ENCODE measurements at regions not wholly inside any gene's neighbourhood (a gene's known extent, or its start where the extent isn't known, plus 50 kb on each side); places are given as distances from the start of the nearest gene placed in this dataset.
A peak's percentile ranks its signal among the peaks of the same experiment; 100 is the strongest.

DNA sequence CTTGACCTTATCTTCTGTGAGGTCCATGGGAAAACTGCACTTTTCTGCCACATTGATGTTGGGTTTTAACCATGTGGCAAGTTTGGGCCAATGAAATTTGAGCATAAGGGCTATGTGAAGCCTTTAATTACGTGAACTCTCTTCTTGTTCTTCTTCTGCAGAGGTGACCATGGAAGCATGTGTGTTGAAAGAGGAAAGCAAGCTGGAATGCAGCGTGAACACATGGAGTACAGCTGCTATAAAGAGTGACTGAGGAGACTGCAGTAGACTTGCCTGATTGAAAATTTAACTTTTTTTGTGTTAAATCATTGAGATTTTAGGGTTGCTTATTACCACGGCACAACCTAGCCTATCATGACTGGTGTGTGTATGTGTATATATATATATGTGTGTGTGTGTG, 347.3 kb downstream of the ZIC1 start:
- POLR2A ChIA-PET = no interaction called here
- TF ChIP-seq ZNF384 (IDR thresholded peaks at IDR 0.05) = no peak
- no peak for TF ChIP-seq NFRKB (IDR thresholded peaks at IDR 0.05)
- no peak for TF ChIP-seq ELF4 (IDR thresholded peaks at IDR 0.05)
- TF ChIP-seq, protein P1, sequence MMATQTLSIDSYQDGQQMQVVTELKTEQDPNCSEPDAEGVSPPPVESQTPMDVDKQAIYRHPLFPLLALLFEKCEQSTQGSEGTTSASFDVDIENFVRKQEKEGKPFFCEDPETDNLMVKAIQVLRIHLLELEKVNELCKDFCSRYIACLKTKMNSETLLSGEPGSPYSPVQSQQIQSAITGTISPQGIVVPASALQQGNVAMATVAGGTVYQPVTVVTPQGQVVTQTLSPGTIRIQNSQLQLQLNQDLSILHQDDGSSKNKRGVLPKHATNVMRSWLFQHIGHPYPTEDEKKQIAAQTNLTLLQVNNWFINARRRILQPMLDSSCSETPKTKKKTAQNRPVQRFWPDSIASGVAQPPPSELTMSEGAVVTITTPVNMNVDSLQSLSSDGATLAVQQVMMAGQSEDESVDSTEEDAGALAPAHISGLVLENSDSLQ (IDR thresholded peaks at IDR 0.05) = no peak
- no peak for TF ChIP-seq FOXA1 (IDR thresholded peaks at IDR 0.05)
- TF ChIP-seq ARNT (IDR thresholded peaks at IDR 0.05) = no peak
- no peak for TF ChIP-seq HDGF (IDR thresholded peaks at IDR 0.05; ENCODE audit: borderline replicate concordance)
- TF ChIP-seq SP1 (IDR thresholded peaks at IDR 0.05) = no peak
- no peak for TF ChIP-seq LEF1 (IDR thresholded peaks at IDR 0.05; ENCODE audit: borderline replicate concordance)
- no peak for TF ChIP-seq BHLHE40 (IDR thresholded peaks at IDR 0.05; ENCODE audit: borderline replicate concordance)
- TF ChIP-seq FOXM1 (IDR thresholded peaks at IDR 0.05; ENCODE audit: borderline replicate concordance) = no peak
- no peak for TF ChIP-seq CTBP1 (IDR thresholded peaks at IDR 0.05; ENCODE audit: borderline replicate concordance)
- DNase-seq (ENCODE audit: extremely low spot score) = no peak
- CTCF ChIA-PET = no interaction called here

DNA sequence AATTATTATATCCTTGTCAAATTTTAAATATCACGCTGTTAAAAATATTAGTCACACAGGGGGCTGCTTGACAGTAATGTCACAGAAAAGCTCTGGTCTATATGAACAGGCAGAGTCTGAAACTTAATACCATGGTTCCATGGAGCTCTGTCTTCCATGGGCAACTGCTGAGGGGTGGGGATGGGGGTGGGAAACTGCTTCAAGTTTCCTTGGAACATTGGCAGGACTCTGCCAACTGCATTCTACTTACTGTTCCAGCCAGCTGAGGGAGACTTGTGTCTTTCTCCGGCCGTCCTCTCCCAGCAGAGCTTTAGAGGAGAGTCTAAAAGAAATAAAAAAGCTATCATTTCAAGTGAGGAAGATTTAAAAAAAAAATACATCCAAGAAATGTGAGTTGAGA, 348.7 kb downstream of the ZIC1 start:
- POLR2A ChIA-PET = no interaction called here
- no peak for TF ChIP-seq BHLHE40 (IDR thresholded peaks at IDR 0.05; ENCODE audit: borderline replicate concordance)
- no peak for TF ChIP-seq ZNF384 (IDR thresholded peaks at IDR 0.05)
- no peak for TF ChIP-seq SP1 (IDR thresholded peaks at IDR 0.05)
- no peak for TF ChIP-seq ELF4 (IDR thresholded peaks at IDR 0.05)
- CTCF ChIA-PET = no interaction called here
- no peak for DNase-seq (ENCODE audit: extremely low spot score)

DNA sequence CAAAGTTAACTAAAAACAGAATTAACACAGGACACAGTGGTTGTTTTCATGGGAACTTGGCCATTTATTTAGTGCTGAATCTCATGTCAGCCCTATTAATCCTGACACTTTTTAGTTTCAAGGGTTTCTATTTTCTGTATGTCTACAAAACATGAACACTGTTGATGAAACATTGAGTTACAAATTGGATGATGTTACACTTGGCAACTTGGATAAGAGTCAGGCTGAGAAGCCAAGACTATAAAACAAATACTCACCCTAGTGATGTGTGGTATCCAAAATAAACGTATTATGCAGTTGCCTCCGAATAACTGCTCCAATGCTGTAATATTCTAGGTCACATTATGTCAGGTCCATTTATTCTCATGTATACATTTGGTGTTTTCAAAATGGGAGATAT, 349.6 kb downstream of the ZIC1 start:
- ChIA-PET POLR2A (no interaction called here), CTCF (no interaction called here)
- DNase-seq (ENCODE audit: extremely low spot score) = no peak
- TF ChIP-seq TARDBP (IDR thresholded peaks at IDR 0.05) (no peak), NFRKB (IDR thresholded peaks at IDR 0.05) (no peak), ZNF384 (IDR thresholded peaks at IDR 0.05) (no peak), BHLHE40 (IDR thresholded peaks at IDR 0.05; ENCODE audit: borderline replicate concordance) (no peak), CTBP1 (IDR thresholded peaks at IDR 0.05; ENCODE audit: borderline replicate concordance) (no peak), SP1 (IDR thresholded peaks at IDR 0.05) (no peak), ARNT (IDR thresholded peaks at IDR 0.05) (no peak), FOXA1 (IDR thresholded peaks at IDR 0.05) (no peak), LEF1 (IDR thresholded peaks at IDR 0.05; ENCODE audit: borderline replicate concordance) (no peak), L3MBTL2 (conservative IDR thresholded peaks at IDR 0.05) (no peak), FOXM1 (IDR thresholded peaks at IDR 0.05; ENCODE audit: borderline replicate concordance) (no peak), HDGF (IDR thresholded peaks at IDR 0.05; ENCODE audit: borderline replicate concordance) (no peak), FOXK2 (IDR thresholded peaks at IDR 0.05) (no peak), SUZ12 (IDR thresholded peaks at IDR 0.05) (no peak), ELF4 (IDR thresholded peaks at IDR 0.05) (no peak)
- TF ChIP-seq, protein P1 (IDR thresholded peaks at IDR 0.05) = no peak

DNA sequence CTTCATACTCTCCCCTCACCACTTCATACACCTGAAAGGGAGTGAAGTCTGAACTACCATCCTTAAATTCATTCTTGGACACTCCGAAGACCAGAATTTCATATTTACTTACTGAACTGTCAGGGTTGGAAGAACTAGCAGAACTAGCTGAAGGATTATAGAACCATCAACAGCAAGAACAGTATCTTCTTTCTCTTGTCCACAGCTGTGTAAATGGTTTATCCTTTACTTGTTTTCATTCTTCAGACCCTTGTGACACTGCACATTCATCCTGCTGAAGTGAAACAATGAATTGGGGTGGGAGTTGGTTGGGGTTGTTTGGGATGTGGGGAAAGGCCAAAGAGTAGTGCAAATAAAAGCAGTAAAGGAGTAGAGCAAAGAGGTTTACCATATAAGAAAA, 350.9 kb downstream of the ZIC1 start:
- ChIA-PET CTCF (no interaction called here), POLR2A (no interaction called here)
- no peak for DNase-seq (ENCODE audit: extremely low spot score)
- TF ChIP-seq FOXA1 (IDR thresholded peaks at IDR 0.05) = no peak
- no peak for TF ChIP-seq FOXK2 (IDR thresholded peaks at IDR 0.05)
- TF ChIP-seq FOXM1 (IDR thresholded peaks at IDR 0.05; ENCODE audit: borderline replicate concordance) = no peak
- no peak for TF ChIP-seq ARNT (IDR thresholded peaks at IDR 0.05)
- TF ChIP-seq SP1 (IDR thresholded peaks at IDR 0.05) = no peak
- TF ChIP-seq CTBP1 (IDR thresholded peaks at IDR 0.05; ENCODE audit: borderline replicate concordance) = no peak
- TF ChIP-seq BHLHE40 (IDR thresholded peaks at IDR 0.05; ENCODE audit: borderline replicate concordance) = no peak
- TF ChIP-seq ZNF384 (IDR thresholded peaks at IDR 0.05) = no peak
- TF ChIP-seq ELF4 (IDR thresholded peaks at IDR 0.05) = no peak
- TF ChIP-seq NFRKB (IDR thresholded peaks at IDR 0.05) = no peak
- TF ChIP-seq TARDBP (IDR thresholded peaks at IDR 0.05) = no peak
- no peak for TF ChIP-seq SUZ12 (IDR thresholded peaks at IDR 0.05)
- TF ChIP-seq, protein P1 (IDR thresholded peaks at IDR 0.05) = no peak

DNA sequence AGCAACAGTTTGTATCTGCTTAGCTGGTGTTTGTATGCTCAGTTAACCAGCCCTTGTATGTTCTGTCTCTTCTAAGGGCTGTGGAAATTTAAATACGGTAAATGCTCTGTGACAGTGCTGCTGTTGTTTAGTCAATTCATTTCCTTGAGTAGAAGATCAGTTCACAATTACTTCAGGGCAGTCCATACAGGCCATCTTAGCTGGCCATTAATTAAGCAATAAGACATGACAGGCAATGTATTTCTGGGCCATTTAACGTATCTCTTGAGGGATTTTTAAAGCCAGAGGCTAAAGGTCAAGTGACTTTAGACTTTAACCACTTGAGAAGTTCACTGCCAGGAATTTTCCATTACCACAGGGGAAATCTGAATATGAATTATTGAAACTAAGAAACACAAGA, 351.8 kb downstream of the ZIC1 start:
- DNase-seq (ENCODE audit: extremely low spot score) = peak; percentile 9
- TF ChIP-seq SUZ12 (IDR thresholded peaks at IDR 0.05) (no peak), TARDBP (IDR thresholded peaks at IDR 0.05) (no peak), FOXA1 (IDR thresholded peaks at IDR 0.05) (no peak), L3MBTL2 (conservative IDR thresholded peaks at IDR 0.05) (no peak)
- TF ChIP-seq, protein P1 (IDR thresholded peaks at IDR 0.05) = peak; percentile 86
- ChIA-PET POLR2A (no interaction called here), CTCF (no interaction called here)

DNA sequence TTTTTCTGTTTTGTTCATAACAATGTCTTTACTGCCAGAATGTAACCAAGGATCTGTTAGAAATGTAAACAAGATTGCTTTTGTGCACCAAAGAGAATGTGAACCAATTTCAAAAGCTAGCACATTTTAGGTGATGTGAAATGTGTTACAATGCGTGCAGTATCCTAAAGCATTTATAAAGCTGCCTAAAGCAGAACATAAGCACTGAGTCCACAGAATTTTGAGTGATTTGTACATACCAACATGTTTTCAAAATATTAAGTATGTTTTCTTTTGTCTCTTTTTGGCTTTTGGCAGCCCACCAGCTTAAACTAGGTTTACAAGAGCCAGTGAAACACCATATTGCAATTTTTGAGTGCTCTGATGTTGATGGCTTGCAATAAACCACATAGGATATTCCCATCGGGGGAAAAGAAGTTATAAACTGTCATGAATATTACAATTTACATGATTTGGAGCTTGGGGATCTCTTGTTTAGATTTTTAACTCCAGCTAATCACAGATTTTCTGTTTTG, 364.0 kb downstream of the ZIC1 start:
- no peak for DNase-seq (ENCODE audit: extremely low spot score)
- TF ChIP-seq SP1 (IDR thresholded peaks at IDR 0.05) = no peak
- TF ChIP-seq CTBP1 (IDR thresholded peaks at IDR 0.05; ENCODE audit: borderline replicate concordance) = no peak
- TF ChIP-seq L3MBTL2 (conservative IDR thresholded peaks at IDR 0.05) = no peak
- no peak for TF ChIP-seq SUZ12 (IDR thresholded peaks at IDR 0.05)
- TF ChIP-seq FOXA1 (IDR thresholded peaks at IDR 0.05) = no peak
- TF ChIP-seq, protein P1 (IDR thresholded peaks at IDR 0.05) = no peak
- TF ChIP-seq FOXK2 (IDR thresholded peaks at IDR 0.05) = no peak
- no peak for TF ChIP-seq HDGF (IDR thresholded peaks at IDR 0.05; ENCODE audit: borderline replicate concordance)
- no peak for TF ChIP-seq ZNF384 (IDR thresholded peaks at IDR 0.05)
- no peak for TF ChIP-seq ELF4 (IDR thresholded peaks at IDR 0.05)
- TF ChIP-seq FOXM1 (IDR thresholded peaks at IDR 0.05; ENCODE audit: borderline replicate concordance) = no peak
- TF ChIP-seq NFRKB (IDR thresholded peaks at IDR 0.05) = no peak
- no peak for TF ChIP-seq BHLHE40 (IDR thresholded peaks at IDR 0.05; ENCODE audit: borderline replicate concordance)
- TF ChIP-seq ARNT (IDR thresholded peaks at IDR 0.05) = no peak
- TF ChIP-seq TARDBP (IDR thresholded peaks at IDR 0.05) = no peak
- TF ChIP-seq LEF1 (IDR thresholded peaks at IDR 0.05; ENCODE audit: borderline replicate concordance) = no peak
- CTCF ChIA-PET = no interaction called here
- POLR2A ChIA-PET = no interaction called here

Measured in HEK293T (cell line).